NCI-H2227 (cell line): ENCODE measurements at regions not wholly inside any gene's neighbourhood (a gene's known extent, or its start where the extent isn't known, plus 50 kb on each side); places are given as distances from the start of the nearest gene placed in this dataset.

Experiments used
- DNase-seq: peaks from one replicate; lab custom pipeline; 2025; ENCODE audit not compliant: unreplicated experiment; lab: John Stamatoyannopoulos, UW

GRCh38 chr1:43008115-43009060 is 49.7 kb upstream of the SLC2A1 start:
- no peak for DNase-seq
